ENCODE measurements at regions not wholly inside any gene's neighbourhood (a gene's known extent, or its start where the extent isn't known, plus 50 kb on each side); places are given as distances from the start of the nearest gene placed in this dataset.

DNA sequence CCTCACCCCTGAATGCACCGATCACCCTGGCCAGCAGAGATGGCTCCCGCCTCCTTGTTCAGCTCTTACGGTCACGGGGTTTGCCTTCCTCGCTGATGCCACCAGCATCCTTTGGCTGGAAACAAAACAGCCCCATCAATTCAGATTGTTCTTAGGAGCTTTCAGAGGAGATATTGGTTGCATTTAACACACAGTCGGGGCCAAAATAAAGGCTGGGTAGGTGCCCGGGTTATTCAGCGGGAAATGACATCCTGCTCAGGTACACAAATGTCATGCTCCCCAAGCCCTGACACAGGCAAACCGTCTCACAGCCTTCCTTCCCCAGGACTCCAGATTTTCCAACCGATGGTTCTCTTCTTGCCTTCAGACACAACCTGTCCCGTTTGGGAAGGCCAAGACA, 62.4 kb upstream of the MEF2A start:
- no peak for TF ChIP-seq POLR2A (IDR thresholded peaks at IDR 0.05)
- TF ChIP-seq, protein P1, sequence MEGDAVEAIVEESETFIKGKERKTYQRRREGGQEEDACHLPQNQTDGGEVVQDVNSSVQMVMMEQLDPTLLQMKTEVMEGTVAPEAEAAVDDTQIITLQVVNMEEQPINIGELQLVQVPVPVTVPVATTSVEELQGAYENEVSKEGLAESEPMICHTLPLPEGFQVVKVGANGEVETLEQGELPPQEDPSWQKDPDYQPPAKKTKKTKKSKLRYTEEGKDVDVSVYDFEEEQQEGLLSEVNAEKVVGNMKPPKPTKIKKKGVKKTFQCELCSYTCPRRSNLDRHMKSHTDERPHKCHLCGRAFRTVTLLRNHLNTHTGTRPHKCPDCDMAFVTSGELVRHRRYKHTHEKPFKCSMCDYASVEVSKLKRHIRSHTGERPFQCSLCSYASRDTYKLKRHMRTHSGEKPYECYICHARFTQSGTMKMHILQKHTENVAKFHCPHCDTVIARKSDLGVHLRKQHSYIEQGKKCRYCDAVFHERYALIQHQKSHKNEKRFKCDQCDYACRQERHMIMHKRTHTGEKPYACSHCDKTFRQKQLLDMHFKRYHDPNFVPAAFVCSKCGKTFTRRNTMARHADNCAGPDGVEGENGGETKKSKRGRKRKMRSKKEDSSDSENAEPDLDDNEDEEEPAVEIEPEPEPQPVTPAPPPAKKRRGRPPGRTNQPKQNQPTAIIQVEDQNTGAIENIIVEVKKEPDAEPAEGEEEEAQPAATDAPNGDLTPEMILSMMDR (IDR thresholded peaks at IDR 0.05) = no peak
